ENCODE measurements at regions not wholly inside any gene's neighbourhood (a gene's known extent, or its start where the extent isn't known, plus 50 kb on each side); places are given as distances from the start of the nearest gene placed in this dataset.

DNA sequence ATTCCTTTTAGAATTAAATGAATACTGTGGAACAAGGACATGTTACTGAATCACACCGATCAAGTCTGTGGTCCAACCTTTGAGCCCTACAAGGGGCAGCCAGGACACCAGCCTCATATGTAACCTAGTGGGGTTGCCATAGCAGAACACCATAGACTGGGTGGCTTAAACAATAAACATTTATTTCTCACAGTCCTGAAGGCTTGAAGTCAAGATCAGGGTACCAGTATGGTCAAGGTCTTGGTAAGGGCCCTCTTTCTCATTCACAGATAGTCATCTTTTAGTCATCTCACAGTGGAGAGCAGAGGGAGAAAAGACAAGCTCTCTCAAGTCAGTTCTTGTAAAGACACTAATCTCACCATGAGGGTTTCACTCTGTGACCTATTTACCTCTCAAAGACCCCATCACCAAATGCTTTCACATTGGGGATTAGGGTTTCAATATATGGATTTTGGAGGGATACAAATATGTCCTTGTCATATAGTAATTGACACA is 422.5 kb downstream of the GADD45G start:
- TF ChIP-seq EZH2 (IDR thresholded peaks at IDR 0.05) (no peak), JUND (IDR thresholded peaks at IDR 0.05) (no peak), POLR2A (IDR thresholded peaks at IDR 0.05; ENCODE audit: borderline replicate concordance, extremely low read depth, insufficient read depth, insufficient read length) (no peak), ZBTB33 (IDR thresholded peaks at IDR 0.05; ENCODE audit: extremely low read depth, insufficient replicate concordance, low read length) (no peak), SP1 (IDR thresholded peaks at IDR 0.05; ENCODE audit: low read depth) (no peak), EZH2phosphoT487 (IDR thresholded peaks at IDR 0.05; ENCODE audit: borderline replicate concordance) (no peak), POLR2AphosphoS5 (IDR thresholded peaks at IDR 0.05; ENCODE audit: low read depth, low read length) (no peak), REST (IDR thresholded peaks at IDR 0.05; ENCODE audit: low read depth) (no peak), SIN3A (IDR thresholded peaks at IDR 0.05; ENCODE audit: low read depth) (no peak), EGR1 (IDR thresholded peaks at IDR 0.05; ENCODE audit: low read depth) (no peak), ELF1 (IDR thresholded peaks at IDR 0.05; ENCODE audit: borderline replicate concordance, low read depth) (no peak), CEBPB (IDR thresholded peaks at IDR 0.05; ENCODE audit: low read depth) (no peak), MAX (IDR thresholded peaks at IDR 0.05) (no peak)
- TF ChIP-seq, protein P1, sequence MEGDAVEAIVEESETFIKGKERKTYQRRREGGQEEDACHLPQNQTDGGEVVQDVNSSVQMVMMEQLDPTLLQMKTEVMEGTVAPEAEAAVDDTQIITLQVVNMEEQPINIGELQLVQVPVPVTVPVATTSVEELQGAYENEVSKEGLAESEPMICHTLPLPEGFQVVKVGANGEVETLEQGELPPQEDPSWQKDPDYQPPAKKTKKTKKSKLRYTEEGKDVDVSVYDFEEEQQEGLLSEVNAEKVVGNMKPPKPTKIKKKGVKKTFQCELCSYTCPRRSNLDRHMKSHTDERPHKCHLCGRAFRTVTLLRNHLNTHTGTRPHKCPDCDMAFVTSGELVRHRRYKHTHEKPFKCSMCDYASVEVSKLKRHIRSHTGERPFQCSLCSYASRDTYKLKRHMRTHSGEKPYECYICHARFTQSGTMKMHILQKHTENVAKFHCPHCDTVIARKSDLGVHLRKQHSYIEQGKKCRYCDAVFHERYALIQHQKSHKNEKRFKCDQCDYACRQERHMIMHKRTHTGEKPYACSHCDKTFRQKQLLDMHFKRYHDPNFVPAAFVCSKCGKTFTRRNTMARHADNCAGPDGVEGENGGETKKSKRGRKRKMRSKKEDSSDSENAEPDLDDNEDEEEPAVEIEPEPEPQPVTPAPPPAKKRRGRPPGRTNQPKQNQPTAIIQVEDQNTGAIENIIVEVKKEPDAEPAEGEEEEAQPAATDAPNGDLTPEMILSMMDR (IDR thresholded peaks at IDR 0.05 in 2 of 3, conservative IDR thresholded peaks at IDR 0.05 in 1 of 3; ENCODE audit: borderline replicate concordance in 1 of 3, insufficient read depth in 1 of 3, low read depth in 2 of 3, low read length in 2 of 3) = no peak
